IMR-90 (cell line): ENCODE measurements at regions not wholly inside any gene's neighbourhood (a gene's known extent, or its start where the extent isn't known, plus 50 kb on each side); places are given as distances from the start of the nearest gene placed in this dataset.

Source experiments
- ATAC-seq: fragments of 200-7000 bp; cut with Tn5 transposase; 2 replicates; pipeline ENCODE4 v1.9.1; 2020; ENCODE audit warnings: low read depth, mild to moderate bottlenecking, moderate library complexity
- BruUV-seq: library from RNA; stranded (reverse); fragments of 400-500 nt; replicated peaks from 2 replicates; lab custom pipeline; 2021; lab: Mats Ljungman, UMichigan
- CTCF ChIA-PET: fragments of 300-600 bp; formaldehyde crosslinking; extraction: SDS; loops from one replicate; lab custom pipeline; 2021; ENCODE audit warnings: antibody characterized with exemption; lab: Yijun Ruan, JAX
- POLR2A ChIA-PET: fragments of 300-600 bp; sonication (Branson Sonifier 250); formaldehyde crosslinking; loops from one replicate; lab custom pipeline; 2022; ENCODE audit warnings: antibody characterized with exemption; ENCODE audit not compliant: unreplicated experiment; lab: Charles Lee
- DNase-seq: peaks from one replicate; pipeline ENCODE4 v3.0.0; 2013
- H2AFZ ChIP-seq: replicated peaks from 2 replicates; pipeline ENCODE3; 2013; ENCODE audit warnings: low read length, mild to moderate bottlenecking; ENCODE audit not compliant: poor library complexity
- H2AK5ac ChIP-seq: 2 replicates; pipeline ENCODE4 v1.6.1; 2013; ENCODE audit warnings: low read depth, low read length, inconsistent platforms
- H2AK9ac ChIP-seq: replicated peaks from 2 replicates; pipeline ENCODE3; 2013; ENCODE audit warnings: mild to moderate bottlenecking, low read depth, low read length, moderate library complexity; ENCODE audit not compliant: poor library complexity
- H2BK120ac ChIP-seq: 2 replicates; pipeline ENCODE4 v1.6.1; 2013; ENCODE audit warnings: low read depth, low read length, inconsistent platforms
- H2BK15ac ChIP-seq: 3 replicates; pipeline ENCODE4 v1.6.1; 2013; ENCODE audit warnings: low read depth, low read length, inconsistent platforms
- H2BK20ac ChIP-seq: 2 replicates; pipeline ENCODE4 v1.6.1; 2013; ENCODE audit warnings: low read depth, mild to moderate bottlenecking, inconsistent platforms, low read length, moderate library complexity
- H2BK5ac ChIP-seq: 2 replicates; pipeline ENCODE4 v1.6.1; 2013; ENCODE audit warnings: mild to moderate bottlenecking, low read depth, low read length, inconsistent platforms; ENCODE audit not compliant: poor library complexity, severe bottlenecking
- H3K14ac ChIP-seq: replicated peaks from 2 replicates; pipeline ENCODE4 v1.6.1; 2013; ENCODE audit warnings: low read depth, low read length, inconsistent platforms
- H3K18ac ChIP-seq: 2 replicates; pipeline ENCODE4 v1.6.1; 2013; ENCODE audit warnings: low read depth, low read length, control low read depth
- H3K23ac ChIP-seq: 2 replicates; pipeline ENCODE4 v1.6.1; 2013; ENCODE audit warnings: low read depth, low read length, inconsistent platforms
- H3K27ac ChIP-seq: 2 replicates; pipeline ENCODE4 v1.5.1; 2013; ENCODE audit warnings: mild to moderate bottlenecking, control low read depth, low read length; ENCODE audit not compliant: insufficient read depth
- H3K27me3 ChIP-seq: 2 replicates; pipeline ENCODE4 v1.6.1; 2013; ENCODE audit warnings: low read length; ENCODE audit not compliant: control insufficient read depth, insufficient read depth
- H3K36me3 ChIP-seq: 2 replicates; pipeline ENCODE4 v1.6.1; 2013; ENCODE audit warnings: low read length, mixed read lengths; ENCODE audit not compliant: control insufficient read depth, insufficient read depth
- H3K4ac ChIP-seq: 2 replicates; pipeline ENCODE4 v1.6.1; 2013; ENCODE audit warnings: low read depth, low read length, inconsistent platforms
- H3K4me1 ChIP-seq: 2 replicates; pipeline ENCODE4 v1.6.1; 2013; ENCODE audit warnings: low read length, mixed read lengths; ENCODE audit not compliant: control insufficient read depth, insufficient read depth
- H3K4me2 ChIP-seq: 2 replicates; pipeline ENCODE4 v1.6.1; 2013; ENCODE audit warnings: low read depth, mild to moderate bottlenecking, control low read depth, low read length, moderate library complexity
- H3K4me3 ChIP-seq: 2 replicates; pipeline ENCODE4 v1.5.1; 2013; ENCODE audit warnings: low read depth, mild to moderate bottlenecking, control low read depth, low read length, moderate library complexity; ENCODE audit not compliant: insufficient read depth
- H3K56ac ChIP-seq: 2 replicates; pipeline ENCODE4 v1.6.1; 2013; ENCODE audit warnings: low read length, inconsistent platforms; ENCODE audit not compliant: insufficient read depth; ENCODE audit errors: extremely low read depth
- H3K79me1 ChIP-seq, 2 experiments: 2 replicates each; pipeline ENCODE4 v1.6.1; 2013; ENCODE audit warnings: low read length in 2 of 2, inconsistent platforms in 1 of 2, low read depth in 1 of 2
- H3K9ac ChIP-seq: 2 replicates; pipeline ENCODE4 v1.6.1; 2013; ENCODE audit warnings: low read depth, low read length, control low read depth
- H3K9me1 ChIP-seq: 2 replicates; pipeline ENCODE4 v1.6.1; 2013; ENCODE audit warnings: low read length, inconsistent platforms; ENCODE audit not compliant: insufficient read depth
- H3K9me3 ChIP-seq: 2 replicates; pipeline ENCODE4 v1.6.1; 2013; ENCODE audit warnings: low read length; ENCODE audit not compliant: control insufficient read depth, insufficient read depth
- H4K20me1 ChIP-seq: 2 replicates; pipeline ENCODE4 v1.6.1; 2013; ENCODE audit warnings: low read length, inconsistent platforms; ENCODE audit not compliant: insufficient read depth
- H4K5ac ChIP-seq: 2 replicates; pipeline ENCODE4 v1.6.1; 2013; ENCODE audit warnings: mild to moderate bottlenecking, low read depth, low read length, control low read depth
- H4K8ac ChIP-seq, 2 experiments: 2 replicates each; pipeline ENCODE4 v1.6.1; 2013; ENCODE audit warnings: low read depth in 2 of 2, low read length in 2 of 2, control low read depth in 1 of 2, inconsistent platforms in 1 of 2
- H4K91ac ChIP-seq: 2 replicates; pipeline ENCODE4 v1.6.1; 2013; ENCODE audit warnings: low read depth, low read length, inconsistent platforms; ENCODE audit not compliant: insufficient read depth
- CEBPB ChIP-seq: IDR thresholded peaks from 2 replicates; pipeline ENCODE4 v1.6.1; 2012; ENCODE audit warnings: low read depth, low read length, improper control_type of control experiment
- NFE2L2 ChIP-seq: fragments of 150-350 bp; IDR thresholded peaks from 2 replicates; pipeline ENCODE4 v1.6.1; 2016; ENCODE audit warnings: low read depth, mild to moderate bottlenecking, low read length
- RCOR1 ChIP-seq: IDR thresholded peaks from 2 replicates; pipeline ENCODE4 v1.6.1; 2012; ENCODE audit warnings: mild to moderate bottlenecking, low read length, improper control_type of control experiment; ENCODE audit not compliant: insufficient replicate concordance
- WGBS, 2 experiments: methylation state at CpG; one replicate each; pipeline versions ENCODE4 v1.1.5 to v1.1.7; 2013; ENCODE audit warnings: missing lambda C conversion rate in 2 of 2; ENCODE audit not compliant: insufficient read length in 1 of 2; ENCODE audit errors: extremely low coverage in 2 of 2; 5-methylcytosine and 5-hydroxymethylcytosine counted together
- dilution Hi-C: fragments of 300-500 bp; cut with HindIII; formaldehyde crosslinking; loops from one replicate; pipeline ENCODE4 v1.14.3; 2018; ENCODE audit warnings: low sequenced_read_pairs; ENCODE audit not compliant: unreplicated experiment
- in situ Hi-C: fragments of 300-500 bp; cut with MboI; formaldehyde crosslinking; loops from 3 replicates; pipeline ENCODE4 v1.14.3; 2019; ENCODE audit warnings: low sequenced_read_pairs, inconsistent platforms, mixed read lengths
- intact Hi-C: fragments of 100-400 bp; cut with micrococcal nuclease; formaldehyde crosslinking; loops from 2 replicates; pipeline ENCODE4 v1.10.0; 2022
- TF ChIP-seq, protein P1 (sequence below): conservative IDR thresholded peaks from 2 replicates; pipeline ENCODE4 v1.5.1; 2012; ENCODE audit warnings: mild to moderate bottlenecking, low read depth, low read length, improper control_type of control experiment
- TF ChIP-seq, protein P2 (sequence below): fragments of 150-350 bp; IDR thresholded peaks from 2 replicates; pipeline ENCODE4 v1.6.1; 2016; ENCODE audit warnings: low read depth, mild to moderate bottlenecking, low read length, moderate library complexity, borderline replicate concordance

DNA sequence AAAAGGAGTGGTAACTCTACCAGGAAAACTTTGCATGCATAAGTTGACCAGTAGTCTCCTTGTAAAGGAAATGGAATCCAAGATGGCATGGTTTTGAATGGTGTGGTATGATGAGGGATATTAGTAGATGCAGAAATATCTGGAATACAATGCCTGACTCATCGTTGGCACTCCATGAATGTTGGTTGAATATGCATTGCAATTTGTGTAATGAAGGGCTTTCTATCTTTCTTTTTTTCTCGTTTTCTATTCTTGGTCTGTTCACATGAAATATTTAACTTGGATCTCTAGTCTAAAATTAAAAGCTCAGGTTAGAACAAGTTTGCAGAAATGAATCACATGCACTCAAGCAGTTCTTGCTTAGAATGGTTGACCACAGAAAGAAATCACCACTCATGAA is 195.3 kb upstream of the ADRA1D start:
- intact Hi-C loops = no loop called here
- peaks cover 8% of the 10 kb centered on the region for H3K4me1 ChIP-seq

More for the DNA sequence above, 195.3 kb upstream of the ADRA1D start:
- no peak overlapping the region for H3K4me2 ChIP-seq
- TF ChIP-seq, protein P1, sequence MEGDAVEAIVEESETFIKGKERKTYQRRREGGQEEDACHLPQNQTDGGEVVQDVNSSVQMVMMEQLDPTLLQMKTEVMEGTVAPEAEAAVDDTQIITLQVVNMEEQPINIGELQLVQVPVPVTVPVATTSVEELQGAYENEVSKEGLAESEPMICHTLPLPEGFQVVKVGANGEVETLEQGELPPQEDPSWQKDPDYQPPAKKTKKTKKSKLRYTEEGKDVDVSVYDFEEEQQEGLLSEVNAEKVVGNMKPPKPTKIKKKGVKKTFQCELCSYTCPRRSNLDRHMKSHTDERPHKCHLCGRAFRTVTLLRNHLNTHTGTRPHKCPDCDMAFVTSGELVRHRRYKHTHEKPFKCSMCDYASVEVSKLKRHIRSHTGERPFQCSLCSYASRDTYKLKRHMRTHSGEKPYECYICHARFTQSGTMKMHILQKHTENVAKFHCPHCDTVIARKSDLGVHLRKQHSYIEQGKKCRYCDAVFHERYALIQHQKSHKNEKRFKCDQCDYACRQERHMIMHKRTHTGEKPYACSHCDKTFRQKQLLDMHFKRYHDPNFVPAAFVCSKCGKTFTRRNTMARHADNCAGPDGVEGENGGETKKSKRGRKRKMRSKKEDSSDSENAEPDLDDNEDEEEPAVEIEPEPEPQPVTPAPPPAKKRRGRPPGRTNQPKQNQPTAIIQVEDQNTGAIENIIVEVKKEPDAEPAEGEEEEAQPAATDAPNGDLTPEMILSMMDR = no peak
- TF ChIP-seq CEBPB (no peak), RCOR1 (no peak), NFE2L2 (no peak)
- TF ChIP-seq, protein P2, sequence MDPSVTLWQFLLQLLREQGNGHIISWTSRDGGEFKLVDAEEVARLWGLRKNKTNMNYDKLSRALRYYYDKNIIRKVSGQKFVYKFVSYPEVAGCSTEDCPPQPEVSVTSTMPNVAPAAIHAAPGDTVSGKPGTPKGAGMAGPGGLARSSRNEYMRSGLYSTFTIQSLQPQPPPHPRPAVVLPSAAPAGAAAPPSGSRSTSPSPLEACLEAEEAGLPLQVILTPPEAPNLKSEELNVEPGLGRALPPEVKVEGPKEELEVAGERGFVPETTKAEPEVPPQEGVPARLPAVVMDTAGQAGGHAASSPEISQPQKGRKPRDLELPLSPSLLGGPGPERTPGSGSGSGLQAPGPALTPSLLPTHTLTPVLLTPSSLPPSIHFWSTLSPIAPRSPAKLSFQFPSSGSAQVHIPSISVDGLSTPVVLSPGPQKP = no peak
- no peak overlapping the region for H3K18ac ChIP-seq
- no peak overlapping the region for H4K5ac ChIP-seq
- DNase-seq (peak; percentile 46), ATAC-seq (peak; percentile 63)
- no peak overlapping the region for H4K91ac ChIP-seq
- 0 out of 2 replicates have a peak overlapping the region, but pooled peaks have one; percentile 75 for H3K14ac ChIP-seq
- in situ Hi-C loops = no loop called here
- H2BK15ac ChIP-seq = no peak overlapping the region
- no peaks in the 10 kb centered on the region for H4K20me1 ChIP-seq
- H2AFZ ChIP-seq = no peak overlapping the region
- H2BK20ac ChIP-seq = no peak overlapping the region
- H2BK5ac ChIP-seq = peak overlapping the region; percentile 21
- ChIA-PET POLR2A (no interaction called here), CTCF (no interaction called here)
- H3K4ac ChIP-seq = no peak overlapping the region
- peaks cover 3% of the 10 kb centered on the region; the same call in 1 of the 2 replicates for H3K9me1 ChIP-seq
- no peak overlapping the region for H3K4me3 ChIP-seq
- H3K36me3 ChIP-seq = no peaks in the 10 kb centered on the region
- BruUV-seq = no TSS peak
- no peaks in the 10 kb centered on the region for H3K27me3 ChIP-seq
- H3K56ac ChIP-seq = no peak overlapping the region
- WGBS, 2 experiments = no CpG with 5 or more reads among the region's 2 CpGs
- H2AK9ac ChIP-seq = no peak overlapping the region
- no peak overlapping the region for H3K9ac ChIP-seq
- peak overlapping the region in 1 of 2 experiments; percentile 30; a peak in 1 of 4 replicates for H4K8ac ChIP-seq
- no peak overlapping the region for H3K23ac ChIP-seq
- no peaks in the 10 kb centered on the region for H3K79me1 ChIP-seq
- dilution Hi-C loops = no loop called here
- H2AK5ac ChIP-seq = no peak overlapping the region
- no peak overlapping the region for H3K27ac ChIP-seq
- no peaks in the 10 kb centered on the region for H3K9me3 ChIP-seq
- no peak overlapping the region; the same call in 1 of the 2 replicates for H2BK120ac ChIP-seq
